Lower leg skin (tissue), 3 donors: ENCODE measurements at regions not wholly inside any gene's neighbourhood (a gene's known extent, or its start where the extent isn't known, plus 50 kb on each side); places are given as distances from the start of the nearest gene placed in this dataset.

Experiments used
- CTCF ChIP-seq, 3 donors: fragments of 450-650 bp; IDR thresholded peaks; one replicate each; pipeline ENCODE4 v1.5.1; 2016; ENCODE audit warnings: antibody characterized with exemption in 3 of 3, mild to moderate bottlenecking in 3 of 3, moderate library complexity in 2 of 3
- POLR2A ChIP-seq, 2 donors: fragments of 450-650 bp; IDR thresholded peaks; one replicate each; pipeline ENCODE4 v1.6.1; 2016 to 2017; ENCODE audit warnings: antibody characterized with exemption in 2 of 2, mild to moderate bottlenecking in 1 of 2, moderate library complexity in 1 of 2

DNA sequence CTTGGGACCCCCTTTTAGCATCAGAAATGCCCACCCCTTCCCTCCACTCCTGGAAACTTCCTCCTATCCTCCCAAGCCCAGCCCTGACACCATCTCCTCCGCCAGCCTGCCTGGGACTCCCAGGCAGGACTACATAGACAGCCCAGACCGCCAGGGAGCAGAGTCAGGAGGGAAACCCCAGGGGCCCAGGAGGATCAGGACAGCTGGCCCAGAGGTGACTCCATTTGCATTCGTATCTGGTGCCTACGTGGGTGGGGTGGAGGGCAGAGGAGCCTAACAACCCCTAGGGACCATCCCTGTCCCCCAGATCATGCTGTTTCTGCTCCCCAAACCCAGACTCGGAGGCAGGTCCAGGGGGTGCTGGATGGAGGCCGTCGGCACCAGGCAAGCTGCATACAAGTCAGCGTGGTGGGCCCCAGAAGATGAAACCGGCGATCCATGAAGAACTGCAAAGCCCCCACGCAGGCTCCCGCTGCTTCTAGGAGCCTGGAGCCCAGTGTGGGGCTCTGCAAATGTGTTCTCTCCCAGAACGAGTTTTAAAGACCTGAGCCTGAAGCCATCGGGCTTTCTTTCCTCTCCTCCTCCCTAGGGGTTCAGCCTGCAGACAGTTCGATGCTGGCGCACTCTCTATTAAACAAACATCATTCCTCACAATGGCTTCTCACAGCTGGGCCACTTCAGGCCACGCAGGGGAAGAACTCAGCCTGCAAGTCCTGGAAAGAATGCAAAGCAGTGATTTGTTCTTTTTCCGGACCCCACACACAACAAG is 1506.8 kb downstream of the BRD1 start:
- TF ChIP-seq CTCF (IDR thresholded peaks at IDR 0.05) (no peak), POLR2A (IDR thresholded peaks at IDR 0.05) (no peak)
